Activated naive CD8-positive, alpha-beta T cell treated with anti-CD3 and anti-CD28 coated beads, Interleukin-2, amount 10 ng/mL, durations not matched to agents 7 days and 5 days (primary cell): ENCODE measurements at regions not wholly inside any gene's neighbourhood (a gene's known extent, or its start where the extent isn't known, plus 50 kb on each side); places are given as distances from the start of the nearest gene placed in this dataset.
"Not testable (repeated sequence)": the region's sequence is repeated elsewhere in the genome, so short reads cannot be mapped to it uniquely, and the experiment has no call there.

ENCODE experiments used
- ATAC-seq: fragments of 150-1000 bp; cut with Tn5 transposase; one replicate; pipeline ENCODE4 v1.10.0; 2021; ENCODE audit warnings: low read depth, moderate library complexity
- POLR2A ChIA-PET: fragments of 350-600 bp; sonication (Branson Sonifier 250); formaldehyde crosslinking; loops from one replicate; lab custom pipeline; 2021; ENCODE audit warnings: antibody characterized with exemption; lab: Charles Lee
- DNase-seq: peaks from one replicate; pipeline ENCODE4 v3.0.0; 2021
- H3K27ac Mint-ChIP-seq: one replicate; pipeline ENCODE4 v1.8.0; 2022; ENCODE audit warnings: mild to moderate bottlenecking, mixed read lengths
- H3K27me3 Mint-ChIP-seq: one replicate; pipeline ENCODE4 v1.8.0; 2022; ENCODE audit warnings: mild to moderate bottlenecking, moderate library complexity, mixed read lengths
- H3K36me3 Mint-ChIP-seq: one replicate; pipeline ENCODE4 v1.8.0; 2021; ENCODE audit warnings: mild to moderate bottlenecking, mixed read lengths
- H3K4me1 Mint-ChIP-seq: one replicate; pipeline ENCODE4 v1.8.0; 2021; ENCODE audit warnings: mixed read lengths
- H3K4me3 Mint-ChIP-seq: one replicate; pipeline ENCODE4 v1.8.0; 2022; ENCODE audit warnings: mild to moderate bottlenecking, moderate library complexity, mixed read lengths
- H3K9me3 Mint-ChIP-seq: one replicate; pipeline ENCODE4 v1.8.0; 2021; ENCODE audit warnings: mixed read lengths

DNA sequence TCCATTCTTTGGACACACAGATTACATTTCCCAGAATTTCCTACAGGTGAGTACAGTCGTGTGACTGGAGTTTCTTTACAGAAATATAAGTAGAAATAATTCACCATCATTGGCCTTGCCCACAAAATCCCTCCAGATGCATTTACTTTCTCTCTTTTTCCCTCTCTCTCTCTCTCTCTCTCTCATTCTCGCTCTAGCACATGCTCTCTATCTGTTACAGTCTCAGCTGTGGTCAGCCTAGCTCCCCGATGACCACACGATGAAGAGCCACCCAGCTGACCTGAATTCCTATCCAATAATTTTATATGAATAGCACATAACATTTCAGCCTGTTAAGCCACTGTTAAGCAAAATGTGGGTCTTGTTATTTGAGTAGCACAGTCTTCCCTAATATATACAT lies 507.9 kb downstream of the PCDH7 start:
- Mint-ChIP-seq H3K9me3 (peaks cover 3% of the 10 kb centered on the region), H3K4me3 (no peak overlapping the region), H3K4me1 (no peaks in the 10 kb centered on the region), H3K36me3 (no peaks in the 10 kb centered on the region), H3K27ac (no peak overlapping the region), H3K27me3 (no peaks in the 10 kb centered on the region)
- DNase-seq (no peak), ATAC-seq (no peak)
- POLR2A ChIA-PET, result no interaction called here

GRCh38 chr4:31230594-31230993 lies 510.4 kb downstream of the PCDH7 start:
- ATAC-seq (no peak), DNase-seq (no peak)
- Mint-ChIP-seq H3K27ac (no peak overlapping the region), H3K4me3 (no peak overlapping the region), H3K36me3 (no peaks in the 10 kb centered on the region), H3K27me3 (no peaks in the 10 kb centered on the region), H3K9me3 (peaks cover 4% of the 10 kb centered on the region), H3K4me1 (no peaks in the 10 kb centered on the region)
- POLR2A ChIA-PET, result no interaction called here

- Mint-ChIP-seq H3K27me3 (no peaks in the 10 kb centered on the region), H3K4me3 (no peak overlapping the region), H3K27ac (no peak overlapping the region), H3K9me3 (peaks cover 10% of the 10 kb centered on the region), H3K36me3 (no peaks in the 10 kb centered on the region), H3K4me1 (no peaks in the 10 kb centered on the region)
- DNase-seq, result no peak
- no peak for ATAC-seq
- POLR2A ChIA-PET, result no interaction called here
These were observed 514.3 kb downstream of the PCDH7 start for GRCh38 chr4:31234494-31234893.

DNA sequence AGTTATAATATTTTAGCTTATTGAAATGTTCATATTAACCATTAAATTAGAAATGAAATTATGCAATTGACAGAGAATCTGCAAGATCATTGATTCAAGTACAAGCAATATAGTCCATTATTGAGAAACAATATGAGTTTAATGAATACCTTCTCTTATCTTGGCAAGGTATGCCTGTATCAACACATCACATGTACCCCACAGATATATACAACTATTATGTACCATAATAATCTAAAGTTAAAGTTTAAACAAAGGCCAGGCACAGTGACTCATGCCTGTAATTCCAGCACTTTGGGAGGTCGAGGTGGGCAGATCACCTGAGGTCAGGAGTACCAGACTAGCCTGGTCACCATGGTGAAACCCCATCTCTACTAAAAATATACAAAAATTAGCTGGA lies 514.7 kb downstream of the PCDH7 start:
- Mint-ChIP-seq H3K27me3 (no peaks in the 10 kb centered on the region), H3K4me1 (no peaks in the 10 kb centered on the region), H3K36me3 (no peaks in the 10 kb centered on the region), H3K9me3 (peaks cover 10% of the 10 kb centered on the region), H3K27ac (no peak overlapping the region), H3K4me3 (no peak overlapping the region)
- POLR2A ChIA-PET, result no interaction called here
- ATAC-seq (no peak), DNase-seq (no peak)

DNA sequence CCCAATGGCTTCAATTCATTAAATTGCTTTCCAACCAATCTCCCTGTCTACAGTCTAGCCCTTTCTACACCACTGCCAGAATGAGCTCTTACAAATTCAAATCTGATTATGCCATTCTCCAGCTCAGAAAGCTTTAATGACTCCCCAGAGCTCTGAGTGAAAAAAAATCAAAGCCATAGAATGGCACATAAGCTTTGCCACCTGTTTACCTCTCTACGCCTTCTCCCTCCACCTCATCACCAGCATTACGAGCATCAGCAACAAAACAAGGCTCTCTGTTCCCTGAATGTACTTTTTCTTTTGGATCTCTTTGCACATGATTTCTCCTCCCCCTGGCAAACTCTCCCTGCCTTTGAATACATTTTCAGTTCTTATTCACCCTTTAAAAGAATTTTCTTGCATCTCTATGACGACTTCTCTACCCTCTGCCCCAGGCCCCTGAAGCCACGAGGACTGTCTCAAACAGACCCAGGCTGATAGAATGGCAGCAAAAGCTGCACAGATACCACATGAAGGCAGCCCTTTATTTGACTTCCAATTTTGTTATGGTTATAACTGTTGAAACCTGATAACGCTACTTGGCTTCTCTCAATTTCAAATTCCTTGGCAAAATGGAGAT lies 516.0 kb downstream of the PCDH7 start:
- Mint-ChIP-seq H3K27ac (no peak overlapping the region), H3K36me3 (no peaks in the 10 kb centered on the region), H3K9me3 (peaks cover 10% of the 10 kb centered on the region), H3K4me1 (no peaks in the 10 kb centered on the region), H3K4me3 (no peak overlapping the region), H3K27me3 (no peaks in the 10 kb centered on the region)
- POLR2A ChIA-PET, result no interaction called here
- ATAC-seq (no peak), DNase-seq (no peak)

- ATAC-seq, result no peak
- POLR2A ChIA-PET, result no interaction called here
- H3K27me3 Mint-ChIP-seq, result no peaks in the 10 kb centered on the region
- H3K9me3 Mint-ChIP-seq, result peaks cover 10% of the 10 kb centered on the region
- H3K36me3 Mint-ChIP-seq, result no peaks in the 10 kb centered on the region
- no peak for DNase-seq
- H3K27ac Mint-ChIP-seq, result no peak overlapping the region
- no peaks in the 10 kb centered on the region for H3K4me1 Mint-ChIP-seq
- H3K4me3 Mint-ChIP-seq, result no peak overlapping the region
These were observed 516.5 kb downstream of the PCDH7 start for GRCh38 chr4:31236639-31237173.

DNA sequence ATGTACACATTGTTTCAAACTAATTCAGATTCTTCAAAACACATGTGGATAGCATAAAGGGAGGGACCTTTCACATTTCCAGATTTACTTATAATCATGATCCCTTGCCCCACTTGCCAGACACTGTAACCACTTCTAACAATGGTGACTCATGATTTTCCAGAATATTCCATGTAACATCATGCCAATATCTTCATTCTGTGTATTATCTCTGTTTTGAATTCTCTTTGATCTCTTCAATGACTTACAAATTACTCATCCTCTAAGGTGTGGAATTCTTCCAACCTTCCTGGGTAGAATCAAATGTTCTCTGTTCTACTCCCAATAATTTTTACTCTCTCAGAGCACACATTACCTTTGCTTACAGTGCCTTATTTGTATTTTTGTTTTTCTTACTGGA lies 517.1 kb downstream of the PCDH7 start:
- no peak for ATAC-seq
- no peaks in the 10 kb centered on the region for H3K36me3 Mint-ChIP-seq
- POLR2A ChIA-PET, result no interaction called here
- DNase-seq, result no peak
- H3K27me3 Mint-ChIP-seq, result no peaks in the 10 kb centered on the region
- H3K9me3 Mint-ChIP-seq, result peaks cover 7% of the 10 kb centered on the region
- H3K4me1 Mint-ChIP-seq, result no peaks in the 10 kb centered on the region
- no peak overlapping the region for H3K4me3 Mint-ChIP-seq
- H3K27ac Mint-ChIP-seq, result no peak overlapping the region

- Mint-ChIP-seq H3K27me3 (no peaks in the 10 kb centered on the region), H3K9me3 (peaks cover 5% of the 10 kb centered on the region), H3K27ac (no peak overlapping the region), H3K4me3 (no peak overlapping the region), H3K36me3 (no peaks in the 10 kb centered on the region), H3K4me1 (no peaks in the 10 kb centered on the region)
- no peak for ATAC-seq
- POLR2A ChIA-PET, result no interaction called here
- DNase-seq, result no peak
These were observed 519.7 kb downstream of the PCDH7 start for GRCh38 chr4:31239886-31240285.

- H3K9me3 Mint-ChIP-seq, result peaks cover 3% of the 10 kb centered on the region
- H3K36me3 Mint-ChIP-seq, result no peaks in the 10 kb centered on the region
- ATAC-seq, result no peak
- DNase-seq, result no peak
- no peak overlapping the region for H3K4me3 Mint-ChIP-seq
- POLR2A ChIA-PET, result no interaction called here
- H3K27ac Mint-ChIP-seq, result no peak overlapping the region
- no peaks in the 10 kb centered on the region for H3K27me3 Mint-ChIP-seq
- no peaks in the 10 kb centered on the region for H3K4me1 Mint-ChIP-seq
These were observed 521.4 kb downstream of the PCDH7 start for GRCh38 chr4:31241504-31242106.

- Mint-ChIP-seq H3K4me1 (no peaks in the 10 kb centered on the region), H3K27me3 (no peaks in the 10 kb centered on the region), H3K4me3 (no peak overlapping the region), H3K27ac (no peak overlapping the region), H3K9me3 (peaks cover 3% of the 10 kb centered on the region), H3K36me3 (no peaks in the 10 kb centered on the region)
- DNase-seq (no peak), ATAC-seq (no peak)
- POLR2A ChIA-PET, result no interaction called here
These were observed 526.7 kb downstream of the PCDH7 start for GRCh38 chr4:31246856-31247255.

DNA sequence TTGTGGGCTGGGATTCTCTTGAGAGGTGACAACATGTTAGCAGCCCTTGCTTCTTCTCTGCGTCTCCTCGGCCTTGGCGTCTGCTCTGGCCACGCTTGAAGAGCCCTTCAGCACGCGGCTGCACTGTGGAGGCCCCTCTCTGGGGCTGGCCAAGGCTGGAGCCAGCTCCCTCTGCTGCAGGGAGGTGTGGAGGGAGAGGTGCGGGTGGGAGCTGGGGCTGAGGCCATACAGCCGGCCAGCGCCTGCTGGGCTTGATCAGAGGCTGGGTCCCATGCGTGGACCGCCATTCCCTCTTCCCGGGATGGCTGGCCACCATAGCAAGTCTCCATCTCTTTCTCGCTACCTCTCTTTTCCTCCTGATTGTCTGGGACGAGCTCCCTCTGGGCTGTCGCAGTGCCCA lies 539.0 kb downstream of the PCDH7 start:
- Mint-ChIP-seq H3K4me1 (no peaks in the 10 kb centered on the region), H3K27ac (no peak overlapping the region), H3K9me3 (peaks cover 1% of the 10 kb centered on the region), H3K36me3 (no peaks in the 10 kb centered on the region), H3K4me3 (no peak overlapping the region), H3K27me3 (no peaks in the 10 kb centered on the region)
- POLR2A ChIA-PET, result no interaction called here
- ATAC-seq (no peak), DNase-seq (no peak)

- ATAC-seq, result no peak
- no peaks in the 10 kb centered on the region for H3K27me3 Mint-ChIP-seq
- H3K27ac Mint-ChIP-seq, result no peak overlapping the region
- H3K4me1 Mint-ChIP-seq, result no peaks in the 10 kb centered on the region
- no peaks in the 10 kb centered on the region for H3K36me3 Mint-ChIP-seq
- DNase-seq, result no peak
- peaks cover 1% of the 10 kb centered on the region for H3K9me3 Mint-ChIP-seq
- POLR2A ChIA-PET, result no interaction called here
- no peak overlapping the region for H3K4me3 Mint-ChIP-seq
These were observed 541.5 kb downstream of the PCDH7 start for GRCh38 chr4:31261632-31262031.

GRCh38 chr4:31266094-31266493 lies 545.9 kb downstream of the PCDH7 start:
- H3K27me3 Mint-ChIP-seq, DNase-seq, H3K27ac Mint-ChIP-seq, H3K36me3 Mint-ChIP-seq, ATAC-seq, H3K9me3 Mint-ChIP-seq, H3K4me3 Mint-ChIP-seq, POLR2A ChIA-PET, H3K4me1 Mint-ChIP-seq: not testable (repeated sequence)

GRCh38 chr4:31272331-31273061 lies 552.3 kb downstream of the PCDH7 start:
- ATAC-seq, result no peak
- no peak for DNase-seq
- no peaks in the 10 kb centered on the region for H3K27me3 Mint-ChIP-seq
- peaks cover 3% of the 10 kb centered on the region for H3K9me3 Mint-ChIP-seq
- POLR2A ChIA-PET, result no interaction called here
- no peaks in the 10 kb centered on the region for H3K36me3 Mint-ChIP-seq
- H3K4me3 Mint-ChIP-seq, result no peak overlapping the region
- no peak overlapping the region for H3K27ac Mint-ChIP-seq
- H3K4me1 Mint-ChIP-seq, result no peaks in the 10 kb centered on the region
